PC-9 (cell line): ENCODE measurements at regions not wholly inside any gene's neighbourhood (a gene's known extent, or its start where the extent isn't known, plus 50 kb on each side); places are given as distances from the start of the nearest gene placed in this dataset.

Experiments
- EZH2 ChIP-seq: fragments of 200-600 bp; sonication (generic); IDR thresholded peaks from 2 replicates; pipeline ENCODE4 v1.8.0; 2017; ENCODE audit warnings: antibody characterized with exemption, low read depth
- TF ChIP-seq, protein P1 (sequence below): fragments of 200-600 bp; sonication (generic); conservative IDR thresholded peaks from 2 replicates; pipeline ENCODE4 v1.6.1; 2017; ENCODE audit warnings: mixed run types, antibody characterized with exemption, mild to moderate bottlenecking, moderate library complexity

DNA sequence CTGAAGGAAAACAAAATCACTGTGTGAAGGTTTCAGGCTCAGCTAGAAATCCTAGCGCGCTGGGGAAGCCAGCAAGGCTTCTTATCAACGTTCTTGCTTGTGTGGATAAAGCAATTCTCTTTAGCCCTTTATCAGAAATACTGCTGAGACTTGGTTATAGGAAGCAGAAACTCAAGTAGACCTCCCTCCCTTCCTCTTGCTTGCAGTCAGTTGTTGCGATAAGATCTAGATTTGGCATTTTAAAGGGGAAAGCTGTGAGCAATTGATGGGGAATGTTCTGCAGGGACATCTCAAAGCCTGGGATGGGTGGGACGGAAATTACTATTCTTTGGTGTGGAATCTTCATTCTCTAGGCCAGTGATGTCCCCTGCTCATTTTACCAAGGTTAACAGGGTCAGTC is 76.4 kb upstream of the ANO4 start:
- TF ChIP-seq, protein P1, sequence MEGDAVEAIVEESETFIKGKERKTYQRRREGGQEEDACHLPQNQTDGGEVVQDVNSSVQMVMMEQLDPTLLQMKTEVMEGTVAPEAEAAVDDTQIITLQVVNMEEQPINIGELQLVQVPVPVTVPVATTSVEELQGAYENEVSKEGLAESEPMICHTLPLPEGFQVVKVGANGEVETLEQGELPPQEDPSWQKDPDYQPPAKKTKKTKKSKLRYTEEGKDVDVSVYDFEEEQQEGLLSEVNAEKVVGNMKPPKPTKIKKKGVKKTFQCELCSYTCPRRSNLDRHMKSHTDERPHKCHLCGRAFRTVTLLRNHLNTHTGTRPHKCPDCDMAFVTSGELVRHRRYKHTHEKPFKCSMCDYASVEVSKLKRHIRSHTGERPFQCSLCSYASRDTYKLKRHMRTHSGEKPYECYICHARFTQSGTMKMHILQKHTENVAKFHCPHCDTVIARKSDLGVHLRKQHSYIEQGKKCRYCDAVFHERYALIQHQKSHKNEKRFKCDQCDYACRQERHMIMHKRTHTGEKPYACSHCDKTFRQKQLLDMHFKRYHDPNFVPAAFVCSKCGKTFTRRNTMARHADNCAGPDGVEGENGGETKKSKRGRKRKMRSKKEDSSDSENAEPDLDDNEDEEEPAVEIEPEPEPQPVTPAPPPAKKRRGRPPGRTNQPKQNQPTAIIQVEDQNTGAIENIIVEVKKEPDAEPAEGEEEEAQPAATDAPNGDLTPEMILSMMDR = no peak
- no peak for TF ChIP-seq EZH2
